Smooth muscle cell (in vitro differentiated cells): ENCODE measurements at regions not wholly inside any gene's neighbourhood (a gene's known extent, or its start where the extent isn't known, plus 50 kb on each side); places are given as distances from the start of the nearest gene placed in this dataset.
"Not testable (repeated sequence)": the region's sequence is repeated elsewhere in the genome, so short reads cannot be mapped to it uniquely, and the experiment has no call there.

Experiments
- DNase-seq: peaks from one replicate; lab custom pipeline; 2025; ENCODE audit not compliant: unreplicated experiment; lab: John Stamatoyannopoulos, UW
- H2AFZ ChIP-seq: fragments of 200-600 bp; sonication (generic); 2 replicates; pipeline ENCODE4 v1.6.0; 2016; ENCODE audit warnings: antibody characterized with exemption, low read depth, mild to moderate bottlenecking
- H3F3A ChIP-seq: fragments of 200-600 bp; sonication (generic); 2 replicates; pipeline ENCODE4 v1.6.0; 2017; ENCODE audit warnings: antibody characterized with exemption, low read depth
- H3K27ac ChIP-seq: fragments of 200-600 bp; sonication (generic); 2 replicates; pipeline ENCODE4 v1.5.1; 2016; ENCODE audit warnings: low read depth, mild to moderate bottlenecking
- H3K27me3 ChIP-seq: fragments of 200-600 bp; sonication (generic); 2 replicates; pipeline ENCODE4 v1.6.1; 2016; ENCODE audit warnings: low read depth, mild to moderate bottlenecking
- H3K36me3 ChIP-seq: fragments of 200-600 bp; sonication (generic); 2 replicates; pipeline ENCODE4 v1.5.1; 2016; ENCODE audit warnings: low read depth
- H3K4me1 ChIP-seq: fragments of 200-600 bp; sonication (generic); 2 replicates; pipeline ENCODE4 v1.5.1; 2016; ENCODE audit warnings: low read depth
- H3K4me2 ChIP-seq: fragments of 200-600 bp; sonication (generic); 2 replicates; pipeline ENCODE4 v1.6.0; 2016; ENCODE audit warnings: mild to moderate bottlenecking
- H3K4me3 ChIP-seq: fragments of 200-600 bp; sonication (generic); 2 replicates; pipeline ENCODE4 v1.5.1; 2016; ENCODE audit warnings: mild to moderate bottlenecking
- H3K79me2 ChIP-seq: fragments of 200-600 bp; sonication (generic); 2 replicates; pipeline ENCODE4 v1.6.0; 2016; ENCODE audit warnings: low read depth, mild to moderate bottlenecking
- H3K9ac ChIP-seq: fragments of 200-600 bp; sonication (generic); 2 replicates; pipeline ENCODE4 v1.6.0; 2016; ENCODE audit warnings: low read depth
- H3K9me3 ChIP-seq: fragments of 200-600 bp; sonication (generic); replicated peaks from 2 replicates; pipeline ENCODE4 v1.5.1; 2016; ENCODE audit warnings: low read depth
- H4K20me1 ChIP-seq: fragments of 200-600 bp; sonication (generic); 2 replicates; pipeline ENCODE4 v1.6.0; 2016; ENCODE audit warnings: low read depth
- WGBS: methylation state at CpG from one replicate; pipeline ENCODE4 v1.1.7; 2016; ENCODE audit warnings: low lambda C conversion rate; 5-methylcytosine and 5-hydroxymethylcytosine counted together
- TF ChIP-seq, protein P1 (sequence below): fragments of 200-600 bp; sonication (generic); IDR thresholded peaks from 2 replicates; pipeline ENCODE4 v1.5.1; 2017; ENCODE audit warnings: borderline replicate concordance, mild to moderate bottlenecking, antibody characterized with exemption; ENCODE audit not compliant: insufficient read depth, poor library complexity, severe bottlenecking

DNA sequence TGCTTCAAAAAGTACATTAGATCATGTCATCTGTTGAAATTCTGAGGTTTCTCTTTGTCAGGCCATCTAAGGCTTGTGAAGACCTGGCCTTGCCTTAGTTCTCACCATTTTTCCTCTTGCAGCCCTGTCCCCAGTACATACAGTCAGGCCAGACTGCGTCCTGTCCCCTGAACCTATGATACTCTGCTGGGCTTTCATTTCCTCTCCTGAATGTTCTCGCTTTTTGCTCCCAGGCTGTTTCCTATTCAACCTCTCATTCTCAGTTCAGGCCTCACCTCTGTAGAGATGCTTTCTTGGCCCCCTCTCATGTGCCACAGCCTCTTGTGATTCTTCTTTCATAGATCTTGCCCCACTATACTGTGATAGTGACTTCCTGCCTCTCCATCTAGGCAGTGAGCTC lies 648.8 kb upstream of the KCNMB2 start:
- WGBS: 100% methylated on average over 2 of the region's 2 CpGs
- DNase-seq: no peak
- Histone ChIP-seq H3K27ac (no peak overlapping the region), H3K4me2 (no peak overlapping the region), H3K9ac (no peak overlapping the region), H3K27me3 (no peaks in the 10 kb centered on the region), H2AFZ (peak overlapping the region; percentile 54), H3K4me3 (no peak overlapping the region), H3F3A (no peaks in the 10 kb centered on the region), H3K36me3 (no peaks in the 10 kb centered on the region), H3K79me2 (no peaks in the 10 kb centered on the region), H4K20me1 (no peaks in the 10 kb centered on the region), H3K4me1 (no peaks in the 10 kb centered on the region), H3K9me3 (no peaks in the 10 kb centered on the region)
- TF ChIP-seq, protein P1, sequence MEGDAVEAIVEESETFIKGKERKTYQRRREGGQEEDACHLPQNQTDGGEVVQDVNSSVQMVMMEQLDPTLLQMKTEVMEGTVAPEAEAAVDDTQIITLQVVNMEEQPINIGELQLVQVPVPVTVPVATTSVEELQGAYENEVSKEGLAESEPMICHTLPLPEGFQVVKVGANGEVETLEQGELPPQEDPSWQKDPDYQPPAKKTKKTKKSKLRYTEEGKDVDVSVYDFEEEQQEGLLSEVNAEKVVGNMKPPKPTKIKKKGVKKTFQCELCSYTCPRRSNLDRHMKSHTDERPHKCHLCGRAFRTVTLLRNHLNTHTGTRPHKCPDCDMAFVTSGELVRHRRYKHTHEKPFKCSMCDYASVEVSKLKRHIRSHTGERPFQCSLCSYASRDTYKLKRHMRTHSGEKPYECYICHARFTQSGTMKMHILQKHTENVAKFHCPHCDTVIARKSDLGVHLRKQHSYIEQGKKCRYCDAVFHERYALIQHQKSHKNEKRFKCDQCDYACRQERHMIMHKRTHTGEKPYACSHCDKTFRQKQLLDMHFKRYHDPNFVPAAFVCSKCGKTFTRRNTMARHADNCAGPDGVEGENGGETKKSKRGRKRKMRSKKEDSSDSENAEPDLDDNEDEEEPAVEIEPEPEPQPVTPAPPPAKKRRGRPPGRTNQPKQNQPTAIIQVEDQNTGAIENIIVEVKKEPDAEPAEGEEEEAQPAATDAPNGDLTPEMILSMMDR: no peak

DNA sequence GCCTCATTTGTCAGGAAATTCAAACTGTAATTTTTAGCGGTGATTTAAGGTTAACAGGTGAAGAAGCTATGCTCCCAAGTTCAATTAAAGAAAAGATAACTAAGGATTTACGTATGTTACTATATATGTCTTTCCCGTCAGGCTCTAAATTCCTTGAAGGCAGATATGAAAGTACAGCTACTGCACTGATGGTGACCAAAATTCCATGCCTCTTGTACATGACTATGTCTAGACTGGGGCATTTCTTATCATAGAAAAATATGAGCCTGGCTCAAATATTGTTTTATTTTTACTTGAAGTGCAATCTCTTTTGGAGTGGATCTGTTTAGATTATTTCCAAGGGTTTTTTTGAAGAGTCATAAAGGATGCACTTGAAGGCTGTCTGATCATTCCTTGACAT lies 647.1 kb upstream of the KCNMB2 start:
- H3K27ac ChIP-seq: peak overlapping the region; percentile 52
- WGBS: 57% methylated on average over 3 of the region's 3 CpGs
- no peak for DNase-seq
- H3K27me3 ChIP-seq: no peaks in the 10 kb centered on the region
- TF ChIP-seq, protein P1: no peak
- no peak overlapping the region for H3K4me3 ChIP-seq
- H3K4me1 ChIP-seq: no peaks in the 10 kb centered on the region
- H3F3A ChIP-seq: no peaks in the 10 kb centered on the region
- H3K9ac ChIP-seq: no peak overlapping the region
- peak overlapping the region; percentile 15 for H3K4me2 ChIP-seq
- H4K20me1 ChIP-seq: no peaks in the 10 kb centered on the region
- peak overlapping the region; percentile 14 for H2AFZ ChIP-seq
- no peaks in the 10 kb centered on the region for H3K79me2 ChIP-seq
- no peaks in the 10 kb centered on the region for H3K9me3 ChIP-seq
- H3K36me3 ChIP-seq: no peaks in the 10 kb centered on the region

DNA sequence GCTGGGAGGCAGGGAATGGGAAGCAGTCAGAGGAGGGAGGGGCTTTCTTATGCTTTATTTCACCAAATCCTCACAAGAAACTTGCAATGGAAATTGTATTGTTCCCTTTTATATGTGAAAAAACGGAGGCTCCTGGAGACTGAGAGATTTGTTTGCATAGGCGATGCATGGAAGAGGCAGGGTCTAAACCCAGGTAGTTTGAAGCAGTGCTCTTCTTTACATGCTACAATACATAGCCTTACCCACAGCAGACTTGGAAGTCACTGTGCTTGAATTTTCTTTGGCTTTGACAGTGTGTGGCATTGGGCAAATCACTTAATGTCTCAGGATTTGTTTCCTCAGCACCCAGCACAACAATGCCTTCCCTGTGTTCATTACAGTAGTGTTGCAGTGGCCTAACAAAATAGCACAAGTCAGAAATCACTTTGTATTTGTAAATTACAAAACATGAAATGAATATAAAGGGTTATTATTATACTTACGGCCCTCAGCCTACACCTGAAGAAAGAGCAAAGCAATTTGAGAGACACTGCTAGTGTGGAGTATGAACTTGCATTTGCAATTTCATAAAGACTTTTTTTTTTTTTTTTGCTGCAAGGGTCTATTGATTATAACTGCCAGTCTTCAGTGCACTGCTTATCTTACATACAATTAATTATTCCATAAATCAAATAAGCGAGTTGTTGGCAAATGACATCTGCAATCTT lies 646.4 kb upstream of the KCNMB2 start:
- 94% methylated on average over 4 of the region's 4 CpGs for WGBS
- DNase-seq: no peak
- no peak overlapping the region for H3K4me2 ChIP-seq
- H3K36me3 ChIP-seq: no peaks in the 10 kb centered on the region
- no peaks in the 10 kb centered on the region for H3K9me3 ChIP-seq
- H3K4me3 ChIP-seq: no peak overlapping the region
- H3K79me2 ChIP-seq: no peaks in the 10 kb centered on the region
- H4K20me1 ChIP-seq: no peaks in the 10 kb centered on the region
- no peaks in the 10 kb centered on the region for H3F3A ChIP-seq
- H3K9ac ChIP-seq: no peak overlapping the region
- peak overlapping the region; percentile 52 for H3K27ac ChIP-seq
- no peaks in the 10 kb centered on the region for H3K27me3 ChIP-seq
- TF ChIP-seq, protein P1: no peak
- no peaks in the 10 kb centered on the region for H3K4me1 ChIP-seq
- peak overlapping the region; percentile 14 for H2AFZ ChIP-seq

DNA sequence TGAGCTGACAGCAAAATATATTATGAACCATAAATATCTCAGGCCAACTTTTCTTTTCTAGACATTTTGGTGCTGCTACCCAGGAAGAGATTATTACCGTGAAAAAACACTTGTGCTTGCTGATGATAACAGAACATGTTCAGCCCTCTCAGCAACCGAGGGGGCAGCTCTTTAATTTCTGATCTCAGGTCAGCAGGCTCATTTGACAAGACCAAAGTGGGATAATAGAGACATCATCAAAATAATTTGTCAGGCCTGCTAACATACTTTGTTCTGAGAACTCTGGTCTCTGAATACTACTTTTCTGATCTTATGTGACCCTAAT lies 645.9 kb upstream of the KCNMB2 start:
- no peak overlapping the region for H3K4me3 ChIP-seq
- H3K9me3 ChIP-seq: no peaks in the 10 kb centered on the region
- H3K36me3 ChIP-seq: no peaks in the 10 kb centered on the region
- 87% methylated on average over 2 of the region's 2 CpGs for whole genome bisulfite sequencing
- no peak overlapping the region for H2AFZ ChIP-seq
- no peak for DNase-seq
- H3K27ac ChIP-seq: no peak overlapping the region
- no peak overlapping the region for H3K4me2 ChIP-seq
- H3K27me3 ChIP-seq: no peaks in the 10 kb centered on the region
- H3K9ac ChIP-seq: no peak overlapping the region
- H3F3A ChIP-seq: no peaks in the 10 kb centered on the region
- no peaks in the 10 kb centered on the region for H4K20me1 ChIP-seq
- TF ChIP-seq, protein P1: no peak
- H3K4me1 ChIP-seq: no peaks in the 10 kb centered on the region
- no peaks in the 10 kb centered on the region for H3K79me2 ChIP-seq

- DNase-seq, H3K9me3 ChIP-seq, H4K20me1 ChIP-seq, H3K27me3 ChIP-seq, H3K9ac ChIP-seq, H2AFZ ChIP-seq, H3K27ac ChIP-seq, H3K4me2 ChIP-seq, H3F3A ChIP-seq, H3K79me2 ChIP-seq, H3K36me3 ChIP-seq, H3K4me1 ChIP-seq, H3K4me3 ChIP-seq: not testable (repeated sequence)
- WGBS: 97% methylated on average over 20 of the region's 29 CpGs
Observed at GRCh38 chr3:177891569-177891968, 644.7 kb upstream of the KCNMB2 start.
